CD14-positive monocyte (primary cell): ENCODE measurements at regions not wholly inside any gene's neighbourhood (a gene's known extent, or its start where the extent isn't known, plus 50 kb on each side); places are given as distances from the start of the nearest gene placed in this dataset.

ENCODE experiments used
- DNase-seq, 3 donors: peaks; one replicate each; pipeline ENCODE4 v3.0.0-alpha.2; 2011 to 2022
- H2AFZ ChIP-seq: 2 replicates; pipeline ENCODE4 v1.6.0; 2012; ENCODE audit warnings: mild to moderate bottlenecking, low read depth, low read length, inconsistent platforms; ENCODE audit not compliant: insufficient read depth, poor library complexity, severe bottlenecking
- H3K27ac ChIP-seq, 2 donors: 1 replicate in 1 of 2; 2 replicates in 1 of 2; pipeline ENCODE4 v1.5.1; 2012 to 2013; ENCODE audit warnings: low read length in 2 of 2, control low read depth in 1 of 2, inconsistent platforms in 1 of 2, low read depth in 1 of 2, mild to moderate bottlenecking in 1 of 2
- H3K27me3 ChIP-seq, 2 donors: one replicate each; pipeline versions ENCODE4 v1.6.0 to v1.6.1; 2011 to 2013; ENCODE audit warnings: low read length in 2 of 2; ENCODE audit not compliant: control insufficient read depth in 2 of 2, insufficient read depth in 2 of 2
- H3K36me3 ChIP-seq, 2 donors: replicated peaks in 1 of 2; 1 replicate in 1 of 2; 2 replicates in 1 of 2; pipeline versions ENCODE4 v1.5.1 to v1.6.1; 2012 to 2013; ENCODE audit warnings: low read length in 2 of 2, control low read depth in 1 of 2, inconsistent platforms in 1 of 2, mild to moderate bottlenecking in 1 of 2; ENCODE audit not compliant: insufficient read depth in 2 of 2, control insufficient read depth in 1 of 2
- H3K4me1 ChIP-seq, 2 donors: 1 replicate in 1 of 2; 2 replicates in 1 of 2; pipeline versions ENCODE4 v1.5.1 to v1.6.1; 2012 to 2013; ENCODE audit warnings: low read length in 2 of 2, control low read depth in 1 of 2, inconsistent platforms in 1 of 2, mild to moderate bottlenecking in 1 of 2, moderate library complexity in 1 of 2; ENCODE audit not compliant: insufficient read depth in 2 of 2, control insufficient read depth in 1 of 2
- H3K4me2 ChIP-seq: replicated peaks from 2 replicates; pipeline ENCODE3; 2012; ENCODE audit warnings: low read length, moderate library complexity, mild to moderate bottlenecking; ENCODE audit not compliant: poor library complexity, severe bottlenecking; ENCODE audit errors: extremely low read depth
- H3K4me3 ChIP-seq, 3 experiments: fragments of 200-600 bp in 1 of 3; sonication (generic) in 1 of 3; replicated peaks in 1 of 3; 1 replicate in 2 of 3; 2 replicates in 1 of 3; pipeline ENCODE4 v1.5.1; 2011 to 2013; ENCODE audit warnings: low read length in 3 of 3, mild to moderate bottlenecking in 3 of 3, control low read depth in 2 of 3, low read depth in 2 of 3, inconsistent platforms in 1 of 3, moderate library complexity in 1 of 3
- H3K79me2 ChIP-seq: 2 replicates; pipeline ENCODE4 v1.6.0; 2012; ENCODE audit warnings: mild to moderate bottlenecking, control low read depth, inconsistent platforms, low read length, moderate library complexity; ENCODE audit not compliant: insufficient read depth
- H3K9ac ChIP-seq: 2 replicates; pipeline ENCODE4 v1.6.0; 2017; ENCODE audit warnings: low read length, mild to moderate bottlenecking; ENCODE audit not compliant: insufficient read depth, poor library complexity, severe bottlenecking
- H3K9me3 ChIP-seq, 2 donors: replicated peaks in 1 of 2; 1 replicate in 1 of 2; 2 replicates in 1 of 2; pipeline versions ENCODE4 v1.5.1 to v1.6.1; 2012 to 2013; ENCODE audit warnings: low read length in 2 of 2, control low read depth in 1 of 2; ENCODE audit not compliant: control insufficient read depth in 1 of 2, insufficient read depth in 1 of 2
- H4K20me1 ChIP-seq: 2 replicates; pipeline ENCODE4 v1.6.0; 2012; ENCODE audit warnings: mild to moderate bottlenecking, low read length, control low read depth, moderate library complexity; ENCODE audit not compliant: insufficient read depth
- H3K27ac Mint-ChIP-seq, 7 donors: one replicate each; pipeline ENCODE4 v1.8.0; 2020; ENCODE audit warnings: mild to moderate bottlenecking in 7 of 7, mixed read lengths in 7 of 7, moderate library complexity in 6 of 7, inconsistent platforms in 2 of 7
- H3K27me3 Mint-ChIP-seq, 3 donors: one replicate each; pipeline ENCODE4 v1.8.0; 2021 to 2022; ENCODE audit warnings: low read depth in 3 of 3, mild to moderate bottlenecking in 3 of 3, mixed read lengths in 3 of 3, moderate library complexity in 3 of 3, inconsistent platforms in 1 of 3
- H3K36me3 Mint-ChIP-seq, 2 donors: one replicate each; pipeline ENCODE4 v1.8.0; 2020; ENCODE audit warnings: mixed read lengths in 2 of 2, inconsistent platforms in 1 of 2, mild to moderate bottlenecking in 1 of 2
- H3K4me1 Mint-ChIP-seq: one replicate; pipeline ENCODE4 v1.8.0; 2020; ENCODE audit warnings: mild to moderate bottlenecking, mixed read lengths
- H3K4me3 Mint-ChIP-seq, 2 donors: one replicate each; pipeline ENCODE4 v1.8.0; 2020; ENCODE audit warnings: mild to moderate bottlenecking in 2 of 2, mixed read lengths in 2 of 2, moderate library complexity in 1 of 2
- H3K9me3 Mint-ChIP-seq, 7 donors: one replicate each; pipeline ENCODE4 v1.8.0; 2020 to 2022; ENCODE audit warnings: mixed read lengths in 7 of 7, mild to moderate bottlenecking in 6 of 7, moderate library complexity in 6 of 7, inconsistent platforms in 2 of 7
- WGBS: methylation state at CpG from one replicate; pipeline ENCODE4 v1.1.5; 2013; ENCODE audit warnings: missing lambda C conversion rate; ENCODE audit not compliant: insufficient coverage; 5-methylcytosine and 5-hydroxymethylcytosine counted together
- intact Hi-C, 2 donors: fragments of 100-400 bp; cut with micrococcal nuclease; formaldehyde crosslinking; loops; one replicate each; pipeline versions ENCODE4 v1.15.0 to v1.15.1; 2023
- TF ChIP-seq, protein P1 (sequence below): fragments of 200-600 bp; IDR thresholded peaks from one replicate; pipeline ENCODE4 v1.8.0; 2022; ENCODE audit warnings: antibody characterized with exemption, mild to moderate bottlenecking

DNA sequence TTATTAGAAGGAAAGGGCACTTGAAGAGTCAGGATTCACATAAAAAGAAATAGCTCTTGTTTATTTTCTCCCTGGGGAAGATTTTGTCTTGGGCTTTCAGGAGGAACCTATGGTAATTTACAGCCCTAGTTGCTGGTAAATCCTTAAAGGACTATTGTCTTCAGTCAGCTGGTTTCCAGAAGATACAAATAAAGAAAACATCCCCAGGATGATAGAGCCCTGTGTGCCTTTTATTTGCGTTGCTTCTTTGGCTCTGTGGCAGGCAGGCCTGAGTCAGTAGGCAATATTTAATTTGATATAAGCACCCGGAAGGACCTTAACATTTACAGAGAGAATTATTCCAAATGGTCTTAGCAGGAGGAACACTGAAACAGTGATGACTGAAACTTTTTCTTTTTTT lies 131.0 kb upstream of the SLC34A2 start:
- Histone ChIP-seq H2AFZ (no peak overlapping the region), H3K79me2 (no peaks in the 10 kb centered on the region), H3K36me3 (no peaks in the 10 kb centered on the region), H3K27ac (no peak overlapping the region), H3K4me3 (no peak overlapping the region), H3K4me2 (no peak overlapping the region), H4K20me1 (no peaks in the 10 kb centered on the region), H3K4me1 (no peaks in the 10 kb centered on the region), H3K27me3 (no peaks in the 10 kb centered on the region), H3K9ac (no peak overlapping the region), H3K9me3 (no peaks in the 10 kb centered on the region)
- H3K4me1 Mint-ChIP-seq, result no peaks in the 10 kb centered on the region
- DNase-seq, result no peak
- H3K27me3 Mint-ChIP-seq, result peaks cover 0 to 8% (median 3%) of the 10 kb centered on the region in 3 donors
- no CpG with 5 or more reads among the region's 2 CpGs for WGBS
- peaks cover 0 to 2% (median 0%) of the 10 kb centered on the region in 7 donors for H3K9me3 Mint-ChIP-seq
- H3K27ac Mint-ChIP-seq, result no peak overlapping the region
- H3K36me3 Mint-ChIP-seq, result no peaks in the 10 kb centered on the region
- TF ChIP-seq, protein P1, sequence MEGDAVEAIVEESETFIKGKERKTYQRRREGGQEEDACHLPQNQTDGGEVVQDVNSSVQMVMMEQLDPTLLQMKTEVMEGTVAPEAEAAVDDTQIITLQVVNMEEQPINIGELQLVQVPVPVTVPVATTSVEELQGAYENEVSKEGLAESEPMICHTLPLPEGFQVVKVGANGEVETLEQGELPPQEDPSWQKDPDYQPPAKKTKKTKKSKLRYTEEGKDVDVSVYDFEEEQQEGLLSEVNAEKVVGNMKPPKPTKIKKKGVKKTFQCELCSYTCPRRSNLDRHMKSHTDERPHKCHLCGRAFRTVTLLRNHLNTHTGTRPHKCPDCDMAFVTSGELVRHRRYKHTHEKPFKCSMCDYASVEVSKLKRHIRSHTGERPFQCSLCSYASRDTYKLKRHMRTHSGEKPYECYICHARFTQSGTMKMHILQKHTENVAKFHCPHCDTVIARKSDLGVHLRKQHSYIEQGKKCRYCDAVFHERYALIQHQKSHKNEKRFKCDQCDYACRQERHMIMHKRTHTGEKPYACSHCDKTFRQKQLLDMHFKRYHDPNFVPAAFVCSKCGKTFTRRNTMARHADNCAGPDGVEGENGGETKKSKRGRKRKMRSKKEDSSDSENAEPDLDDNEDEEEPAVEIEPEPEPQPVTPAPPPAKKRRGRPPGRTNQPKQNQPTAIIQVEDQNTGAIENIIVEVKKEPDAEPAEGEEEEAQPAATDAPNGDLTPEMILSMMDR, result no peak
- no peak overlapping the region for H3K4me3 Mint-ChIP-seq
- intact Hi-C loops, result no loop called here

DNA sequence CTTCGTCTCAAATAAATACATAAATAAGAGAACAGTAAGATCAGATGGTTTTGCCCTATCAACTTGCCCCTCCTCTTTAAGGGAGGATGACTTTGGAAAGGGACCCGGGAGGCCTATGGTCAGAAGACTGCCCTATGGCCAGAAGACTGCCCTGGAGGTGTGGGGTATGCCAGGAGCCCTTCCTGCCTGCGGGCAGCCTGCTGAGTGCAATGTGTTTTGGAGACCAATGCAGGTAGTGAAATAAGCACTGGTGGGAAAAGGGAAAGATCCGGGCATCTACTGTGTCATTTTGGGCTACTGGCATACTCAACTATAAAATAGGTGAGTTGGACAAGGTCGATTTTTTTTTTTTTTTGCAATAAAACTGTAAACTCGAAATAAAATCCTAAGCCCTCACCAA lies 129.8 kb upstream of the SLC34A2 start:
- 88% methylated on average over 1 of the region's 6 CpGs for WGBS

More for the DNA sequence above, 129.8 kb upstream of the SLC34A2 start:
- intact Hi-C loops, result no loop called here
- Histone ChIP-seq H3K4me3 (no peak overlapping the region), H3K27me3 (no peaks in the 10 kb centered on the region), H3K27ac (no peak overlapping the region), H4K20me1 (no peaks in the 10 kb centered on the region), H3K79me2 (no peaks in the 10 kb centered on the region), H3K4me1 (no peaks in the 10 kb centered on the region), H3K9ac (no peak overlapping the region), H3K9me3 (no peaks in the 10 kb centered on the region), H2AFZ (no peak overlapping the region), H3K36me3 (no peaks in the 10 kb centered on the region), H3K4me2 (no peak overlapping the region)
- H3K27ac Mint-ChIP-seq, result no peak overlapping the region
- TF ChIP-seq, protein P1, result no peak
- H3K36me3 Mint-ChIP-seq, result no peaks in the 10 kb centered on the region
- peaks cover 0 to 3% (median 0%) of the 10 kb centered on the region in 7 donors for H3K9me3 Mint-ChIP-seq
- no peak overlapping the region for H3K4me3 Mint-ChIP-seq
- no peaks in the 10 kb centered on the region for H3K4me1 Mint-ChIP-seq
- peaks cover 0 to 5% (median 3%) of the 10 kb centered on the region in 3 donors for H3K27me3 Mint-ChIP-seq
- no peak for DNase-seq
